H1 (cell line): ENCODE measurements at regions not wholly inside any gene's neighbourhood (a gene's known extent, or its start where the extent isn't known, plus 50 kb on each side); places are given as distances from the start of the nearest gene placed in this dataset.
"Not testable (repeated sequence)": the region's sequence is repeated elsewhere in the genome, so short reads cannot be mapped to it uniquely, and the experiment has no call there.

ENCODE experiments used
- CTCF ChIA-PET: fragments of 300-600 bp; sonication (Branson Sonifier 250); formaldehyde crosslinking; loops from one replicate; lab custom pipeline; 2021; ENCODE audit not compliant: partially characterized antibody; lab: Charles Lee
- POLR2A ChIA-PET: fragments of 300-600 bp; sonication (Branson Sonifier 250); formaldehyde crosslinking; loops from one replicate; lab custom pipeline; 2021; ENCODE audit warnings: inconsistent platforms; ENCODE audit not compliant: partially characterized antibody; lab: Charles Lee
- DNase-seq, 2 experiments: peaks; one replicate each; pipeline versions ENCODE4 v3.0.0 to v3.0.0-alpha.2; 2010 to 2022; ENCODE audit warnings: low spot score in 2 of 2, low read depth in 1 of 2, mixed read lengths in 1 of 2
- FAIRE-seq: peaks from 2 replicates; lab custom pipeline; 2011; peaks lifted over from hg19 to GRCh38; lab: Jason Lieb, UNC
- H2AFZ ChIP-seq: 2 replicates; pipeline ENCODE4 v1.8.1; 2012; ENCODE audit warnings: low read length, inconsistent platforms
- H2AK5ac ChIP-seq: 2 replicates; pipeline ENCODE4 v1.6.1; 2013; ENCODE audit warnings: low read depth, low read length
- H2BK120ac ChIP-seq: replicated peaks from 2 replicates; pipeline ENCODE3; 2013; ENCODE audit warnings: low read depth, low read length, inconsistent platforms
- H2BK12ac ChIP-seq: 2 replicates; pipeline ENCODE4 v1.6.1; 2013; ENCODE audit warnings: low read depth, low read length
- H2BK15ac ChIP-seq: 2 replicates; pipeline ENCODE4 v1.6.1; 2013; ENCODE audit warnings: low read length
- H2BK20ac ChIP-seq: 2 replicates; pipeline ENCODE4 v1.6.1; 2013; ENCODE audit warnings: low read length
- H2BK5ac ChIP-seq: 2 replicates; pipeline ENCODE4 v1.6.1; 2013; ENCODE audit warnings: low read depth, low read length
- H3K14ac ChIP-seq: 2 replicates; pipeline ENCODE4 v1.6.1; 2013; ENCODE audit warnings: inconsistent platforms; ENCODE audit not compliant: insufficient read length
- H3K18ac ChIP-seq: 2 replicates; pipeline ENCODE4 v1.6.1; 2013; ENCODE audit warnings: low read length; ENCODE audit errors: extremely low read depth
- H3K23ac ChIP-seq: 2 replicates; pipeline ENCODE4 v1.6.1; 2013; ENCODE audit warnings: inconsistent platforms; ENCODE audit not compliant: insufficient read length
- H3K23me2 ChIP-seq: 2 replicates; pipeline ENCODE4 v1.6.1; 2013; ENCODE audit warnings: low read depth, low read length
- H3K27ac ChIP-seq: 2 replicates; pipeline ENCODE4 v1.6.1; 2011; ENCODE audit warnings: low read depth, low read length, inconsistent platforms
- H3K27me3 ChIP-seq, 4 experiments: replicated peaks in 1 of 4; 1 replicate in 1 of 4; 2 replicates in 3 of 4; pipeline versions ENCODE4 v1.6.1 to v1.8.1; 2011 to 2013; ENCODE audit warnings: low read length in 3 of 4, mild to moderate bottlenecking in 3 of 4, inconsistent platforms in 2 of 4, mixed read lengths in 2 of 4, moderate library complexity in 1 of 4; ENCODE audit not compliant: control insufficient read depth in 3 of 4, insufficient read depth in 3 of 4; ENCODE audit errors: extremely low read depth in 1 of 4
- H3K36me3 ChIP-seq, 4 experiments: 2 replicates each; pipeline versions ENCODE4 v1.6.1 to v1.8.1; 2011 to 2013; ENCODE audit warnings: mild to moderate bottlenecking in 4 of 4, low read length in 3 of 4, moderate library complexity in 2 of 4, control low read depth in 1 of 4, inconsistent platforms in 1 of 4; ENCODE audit not compliant: insufficient read depth in 4 of 4, control insufficient read depth in 2 of 4
- H3K4ac ChIP-seq: replicated peaks from 2 replicates; pipeline ENCODE3; 2013; ENCODE audit warnings: low read length, low read depth, mixed read lengths, inconsistent platforms; ENCODE audit not compliant: insufficient read length
- H3K4me1 ChIP-seq, 4 experiments: replicated peaks in 1 of 4; 1 replicate in 1 of 4; 2 replicates in 3 of 4; pipeline versions ENCODE4 v1.6.1 to v1.8.1; 2011 to 2013; ENCODE audit warnings: low read length in 3 of 4, inconsistent platforms in 2 of 4, mixed read lengths in 1 of 4; ENCODE audit not compliant: insufficient read depth in 4 of 4, control insufficient read depth in 3 of 4
- H3K4me2 ChIP-seq, 2 experiments: 2 replicates each; pipeline versions ENCODE4 v1.6.1 to v1.8.1; 2011 to 2013; ENCODE audit warnings: low read depth in 2 of 2, low read length in 2 of 2, control low read depth in 1 of 2, inconsistent platforms in 1 of 2, mild to moderate bottlenecking in 1 of 2; ENCODE audit not compliant: insufficient read depth in 1 of 2
- H3K4me3 ChIP-seq, 4 experiments: fragments of 200-600, 300-600 bp in 1 of 4; sonication (generic), shearing (Covaris generic), sonication (Bioruptor Twin) in 1 of 4; 2 replicates each; pipeline versions ENCODE4 v1.5.1 to v1.8.1; 2011 to 2016; ENCODE audit warnings: low read length in 4 of 4, low read depth in 3 of 4, control low read depth in 2 of 4, inconsistent platforms in 2 of 4, mild to moderate bottlenecking in 2 of 4, mixed read lengths in 1 of 4, moderate library complexity in 1 of 4; ENCODE audit not compliant: insufficient read depth in 2 of 4; ENCODE audit errors: extremely low read depth in 1 of 4
- H3K56ac ChIP-seq: replicated peaks from 2 replicates; pipeline ENCODE3; 2013; ENCODE audit warnings: low read depth, mild to moderate bottlenecking, mixed read lengths, low read length, inconsistent platforms; ENCODE audit not compliant: insufficient read length
- H3K79me1 ChIP-seq: 2 replicates; pipeline ENCODE4 v1.6.1; 2013; ENCODE audit warnings: low read depth, low read length, control low read depth
- H3K79me2 ChIP-seq, 2 experiments: 2 replicates each; pipeline versions ENCODE4 v1.6.1 to v1.8.1; 2012 to 2013; ENCODE audit warnings: low read length in 2 of 2, mild to moderate bottlenecking in 2 of 2, inconsistent platforms in 1 of 2; ENCODE audit not compliant: insufficient read depth in 2 of 2, control insufficient read depth in 1 of 2
- H3K9ac ChIP-seq, 4 experiments: replicated peaks in 1 of 4; 1 replicate in 1 of 4; 2 replicates in 3 of 4; pipeline versions ENCODE4 v1.6.1 to v1.8.1; 2011 to 2013; ENCODE audit warnings: low read depth in 3 of 4, low read length in 3 of 4, control low read depth in 2 of 4, mild to moderate bottlenecking in 2 of 4, moderate library complexity in 2 of 4, inconsistent platforms in 1 of 4; ENCODE audit errors: extremely low read depth in 1 of 4
- H3K9me3 ChIP-seq, 2 experiments: 2 replicates each; pipeline versions ENCODE4 v1.6.1 to v1.8.1; 2012 to 2013; ENCODE audit warnings: mild to moderate bottlenecking in 2 of 2, moderate library complexity in 2 of 2, control low read depth in 1 of 2, inconsistent platforms in 1 of 2, low read depth in 1 of 2, low read length in 1 of 2, mixed read lengths in 1 of 2; ENCODE audit not compliant: insufficient read depth in 2 of 2
- H4K20me1 ChIP-seq, 2 experiments: replicated peaks in 1 of 2; 2 replicates each; pipeline versions ENCODE3 to v1.8.1; 2011 to 2013; ENCODE audit warnings: inconsistent platforms in 2 of 2, low read length in 2 of 2, mild to moderate bottlenecking in 1 of 2; ENCODE audit not compliant: insufficient read depth in 2 of 2, control insufficient read depth in 1 of 2
- H4K5ac ChIP-seq: 2 replicates; pipeline ENCODE4 v1.6.1; 2013; ENCODE audit warnings: low read length, low read depth, mixed read lengths, inconsistent platforms; ENCODE audit not compliant: insufficient read length
- H4K8ac ChIP-seq: 2 replicates; pipeline ENCODE4 v1.8.0; 2013; ENCODE audit warnings: mild to moderate bottlenecking, moderate library complexity, low read length, inconsistent platforms; ENCODE audit not compliant: insufficient read depth; ENCODE audit errors: extremely low read depth
- H4K91ac ChIP-seq: replicated peaks from 2 replicates; pipeline ENCODE3; 2013; ENCODE audit warnings: low read length, mixed read lengths, inconsistent platforms; ENCODE audit not compliant: insufficient read length
- WGBS, 2 experiments: shearing (Covaris generic) in 1 of 2; methylation state at CpG; one replicate each; pipeline versions ENCODE4 v1.1.6 to v1.1.7; 2013 to 2015; ENCODE audit warnings: low lambda C conversion rate in 2 of 2, mixed read lengths in 2 of 2, inconsistent platforms in 1 of 2, low coverage in 1 of 2, missing lambda C conversion rate in 1 of 2; ENCODE audit not compliant: insufficient replicate concordance in 2 of 2, insufficient coverage in 1 of 2, insufficient read length in 1 of 2; ENCODE audit errors: extremely low coverage in 1 of 2, missing lambda C conversion rate in 1 of 2; 5-methylcytosine and 5-hydroxymethylcytosine counted together

DNA sequence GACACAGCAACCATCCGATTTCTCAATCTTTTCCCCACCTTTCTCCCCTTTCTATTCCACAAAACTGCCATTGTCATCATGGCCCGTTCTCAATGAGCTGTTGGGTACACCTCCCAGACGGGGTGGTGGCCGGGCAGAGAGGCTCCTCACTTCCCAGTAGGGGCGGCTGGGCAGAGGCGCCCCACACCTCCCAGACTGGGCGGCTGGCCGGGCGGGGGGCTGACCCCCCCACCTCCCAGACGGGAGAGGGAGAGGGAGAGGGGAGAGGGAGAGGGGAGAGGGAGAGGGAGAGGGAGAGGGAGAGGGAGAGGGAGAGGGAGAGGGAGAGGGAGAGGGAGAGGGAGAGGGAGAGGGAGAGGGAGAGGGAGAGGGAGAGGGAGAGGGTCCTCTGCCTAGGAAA lies 91.9 kb upstream of the NXPH2 start:
- DNase-seq, H2AFZ ChIP-seq, H3K4ac ChIP-seq, H2AK5ac ChIP-seq, H3K9ac ChIP-seq, H4K5ac ChIP-seq, H3K4me1 ChIP-seq, H2BK120ac ChIP-seq, CTCF ChIA-PET, H2BK15ac ChIP-seq, H4K8ac ChIP-seq, H2BK12ac ChIP-seq, H4K20me1 ChIP-seq, H2BK5ac ChIP-seq, H2BK20ac ChIP-seq, H3K79me2 ChIP-seq, H4K91ac ChIP-seq, H3K4me3 ChIP-seq, H3K18ac ChIP-seq, POLR2A ChIA-PET, H3K23ac ChIP-seq, H3K23me2 ChIP-seq, H3K27me3 ChIP-seq, H3K36me3 ChIP-seq, H3K27ac ChIP-seq, H3K14ac ChIP-seq, H3K9me3 ChIP-seq, H3K56ac ChIP-seq, FAIRE-seq, H3K4me2 ChIP-seq, H3K79me1 ChIP-seq: not testable (repeated sequence)
- WGBS, 2 experiments: 98% methylated on average over 8 of the region's 10 CpGs; no CpG with 5 or more reads in 1 of the 2 experiments
